ENCODE measurements at regions not wholly inside any gene's neighbourhood (a gene's known extent, or its start where the extent isn't known, plus 50 kb on each side); places are given as distances from the start of the nearest gene placed in this dataset.

DNA sequence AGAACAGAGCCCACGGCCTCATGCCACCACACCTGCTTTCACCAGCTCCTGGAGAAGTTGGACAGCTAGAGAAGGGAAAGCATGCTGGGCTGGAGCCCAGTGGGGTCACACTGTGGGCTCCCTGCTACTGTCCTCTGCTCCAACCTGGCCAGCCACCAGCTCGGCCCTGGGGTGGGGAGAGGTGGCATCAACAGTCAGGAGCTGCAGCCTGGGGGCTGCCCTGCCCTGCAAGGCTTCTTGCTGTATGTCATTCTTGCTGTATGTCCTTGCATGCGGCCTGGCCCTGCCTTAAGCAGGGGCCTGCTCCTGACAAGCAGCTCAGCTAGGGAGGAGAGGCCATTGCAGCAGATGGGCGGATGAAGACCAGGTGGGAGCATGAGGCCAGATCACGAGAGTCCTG lies 50.7 kb upstream of the CCL2 start:
- Histone ChIP-seq H3K27ac (no peak overlapping the region), H3K36me3 (no peaks in the 10 kb centered on the region), H3K9me3 (peaks cover 0 to 9% (median 0%) of the 10 kb centered on the region in 3 donors), H3K27me3 (no peaks in the 10 kb centered on the region), H3K4me1 (peaks cover 0 to 16% (median 0%) of the 10 kb centered on the region in 3 donors), H3K4me3 (no peak overlapping the region)
- TF ChIP-seq CTCF (IDR thresholded peaks at IDR 0.05): no peak
- ATAC-seq: no peak
- WGBS, 2 donors (ENCODE audit: low coverage in 1 of 2): no CpG with 5 or more reads among the region's 5 CpGs

Small RNA genes lying in the stretch of these regions (small RNA-seq; reads per million reads assigned to genes)
- 0 reads per million in 4 donors for gene RNA5SP438

All from gastroesophageal sphincter (tissue), 4 donors.